CD4-positive, alpha-beta T cell treated with Interleukin-6 for 4 hours (primary cell): ENCODE measurements at regions not wholly inside any gene's neighbourhood (a gene's known extent, or its start where the extent isn't known, plus 50 kb on each side); places are given as distances from the start of the nearest gene placed in this dataset.
A peak's percentile ranks its signal among the peaks of the same experiment; 100 is the strongest.
"Not testable (repeated sequence)": the region's sequence is repeated elsewhere in the genome, so short reads cannot be mapped to it uniquely, and the experiment has no call there.

Source experiments
- DNase-seq: peaks from one replicate; pipeline ENCODE4 v3.0.0-alpha.2; 2020; ENCODE audit warnings: mixed read lengths

GRCh38 chr4:43089730-43090129 is 197.2 kb downstream of the GRXCR1 start:
- no peak for DNase-seq

DNA sequence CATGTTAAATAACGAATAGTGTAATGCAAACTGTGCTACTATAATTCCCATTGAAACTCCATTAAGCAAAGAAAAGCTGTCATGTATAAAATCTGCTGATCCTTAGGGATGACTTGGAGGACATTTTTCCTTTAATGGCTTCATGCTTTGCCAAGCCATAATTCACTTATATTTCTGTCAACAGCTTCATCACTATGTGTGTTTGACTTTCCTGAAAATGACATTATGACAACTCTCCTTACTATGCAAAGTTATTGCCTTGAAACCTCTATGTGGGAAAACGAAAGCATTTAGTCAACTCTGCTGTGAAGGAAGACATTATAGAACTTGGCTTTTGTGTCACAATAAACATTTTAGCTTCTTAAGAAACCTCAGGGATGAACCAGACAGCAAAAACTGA is 210.5 kb downstream of the GRXCR1 start:
- no peak for DNase-seq

DNA sequence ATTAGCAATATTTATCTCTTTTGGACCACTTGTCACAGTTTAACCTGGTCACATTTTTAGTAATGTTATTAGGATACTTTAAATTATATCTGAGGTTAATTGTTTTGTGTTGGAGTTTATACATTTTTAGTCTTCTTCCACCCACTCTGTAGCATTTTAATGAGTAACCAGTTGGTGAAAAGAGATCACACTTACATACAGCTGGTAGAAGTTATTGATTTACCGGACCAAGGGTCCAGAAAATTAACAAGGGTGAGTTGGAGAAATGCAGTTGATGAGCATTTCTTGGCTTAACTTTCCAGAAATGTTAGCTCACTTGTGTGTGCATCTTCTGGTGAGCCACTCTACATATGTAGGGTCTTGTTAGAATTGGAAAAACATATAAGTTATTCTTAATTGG is 219.6 kb downstream of the GRXCR1 start:
- DNase-seq: no peak

- no peak for DNase-seq
Measured at GRCh38 chr4:43113196-43113595, 220.7 kb downstream of the GRXCR1 start.

- DNase-seq: no peak
Measured at GRCh38 chr4:43126595-43126994, 234.1 kb downstream of the GRXCR1 start.

DNA sequence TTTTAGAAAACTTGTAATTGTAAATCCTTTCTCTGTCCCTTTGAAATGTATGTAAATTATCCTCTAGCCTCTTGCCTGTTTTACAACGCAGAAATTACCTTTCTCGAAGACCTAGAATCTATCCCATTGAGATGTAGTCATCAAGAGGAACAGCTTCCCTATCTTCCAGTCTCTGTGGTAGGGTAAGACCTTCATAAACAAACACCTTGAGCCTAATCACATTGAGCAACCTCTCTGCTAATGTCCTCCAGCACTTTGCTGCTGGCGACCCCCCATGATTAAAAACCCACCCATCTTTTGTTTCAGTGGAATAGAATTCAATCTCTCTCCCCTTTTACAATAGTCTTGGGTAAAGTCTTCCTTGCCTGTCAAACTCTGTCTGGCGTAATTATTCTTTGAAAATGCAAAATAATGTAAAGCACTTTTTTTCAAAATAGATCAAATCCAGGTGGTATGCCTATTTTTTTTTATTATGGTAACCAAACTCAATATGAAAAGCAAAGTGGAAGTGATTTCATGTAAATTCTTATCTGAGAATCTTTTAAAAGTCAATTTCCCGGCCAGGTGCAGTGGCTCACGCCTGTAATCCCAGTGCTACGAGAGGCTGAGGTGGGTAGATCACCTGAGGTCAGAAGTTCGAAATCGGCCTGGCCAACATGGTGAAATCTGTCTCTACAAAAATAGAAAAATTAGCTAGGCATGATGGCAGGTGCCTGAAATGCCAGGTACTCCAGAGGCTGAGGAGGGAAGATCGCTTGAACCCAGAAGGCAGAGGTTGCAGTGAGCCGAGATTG is 237.9 kb downstream of the GRXCR1 start:
- DNase-seq: no peak

GRCh38 chr4:43132010-43132582 is 239.6 kb downstream of the GRXCR1 start:
- DNase-seq: peak; percentile 19

DNA sequence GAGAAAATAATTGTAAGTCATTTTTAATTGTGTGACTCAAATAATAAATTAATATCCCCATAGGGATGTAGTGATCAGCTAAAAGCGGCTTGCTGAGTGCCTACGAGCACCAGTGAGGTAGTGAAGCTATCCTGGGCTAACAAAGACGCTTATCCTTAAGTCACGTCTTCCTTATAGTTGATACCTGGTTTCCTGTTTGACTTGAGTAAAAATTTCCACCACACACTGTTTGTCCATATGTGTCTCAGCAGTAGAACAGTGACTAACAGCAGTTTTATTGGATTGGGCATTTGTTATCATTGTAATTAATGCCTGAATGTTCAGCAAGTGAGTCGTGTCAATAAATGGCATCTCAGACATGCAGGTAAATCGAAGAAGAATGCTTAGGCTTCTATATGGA is 241.1 kb downstream of the GRXCR1 start:
- no peak for DNase-seq

GRCh38 chr4:43136752-43137151 is 244.2 kb downstream of the GRXCR1 start:
- DNase-seq: no peak

DNA sequence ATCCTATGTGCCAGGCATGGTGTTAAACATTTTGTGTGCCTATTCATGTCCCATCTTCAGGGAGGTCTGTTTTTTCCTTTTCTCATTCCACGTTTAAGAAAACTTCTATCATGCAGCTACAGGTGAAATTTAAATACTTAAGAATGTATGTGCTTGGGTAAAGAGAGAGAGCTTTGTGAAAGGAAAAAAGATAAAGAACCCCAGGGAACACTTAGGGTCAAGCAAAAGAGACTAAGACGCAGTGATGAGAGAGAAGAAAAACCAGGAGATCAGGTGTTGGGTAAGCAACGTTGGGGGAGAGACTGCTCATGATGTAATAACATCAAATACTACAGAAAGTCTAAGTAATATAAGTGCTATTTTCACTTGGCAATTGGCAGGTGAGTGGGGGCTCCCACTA is 253.7 kb downstream of the GRXCR1 start:
- DNase-seq: no peak

- DNase-seq: no peak
Measured at GRCh38 chr4:43148481-43148880, 256.0 kb downstream of the GRXCR1 start.

GRCh38 chr4:43163101-43163792 is 270.7 kb downstream of the GRXCR1 start:
- no peak for DNase-seq

GRCh38 chr4:43189741-43190140 is 297.2 kb downstream of the GRXCR1 start:
- DNase-seq: no peak

DNA sequence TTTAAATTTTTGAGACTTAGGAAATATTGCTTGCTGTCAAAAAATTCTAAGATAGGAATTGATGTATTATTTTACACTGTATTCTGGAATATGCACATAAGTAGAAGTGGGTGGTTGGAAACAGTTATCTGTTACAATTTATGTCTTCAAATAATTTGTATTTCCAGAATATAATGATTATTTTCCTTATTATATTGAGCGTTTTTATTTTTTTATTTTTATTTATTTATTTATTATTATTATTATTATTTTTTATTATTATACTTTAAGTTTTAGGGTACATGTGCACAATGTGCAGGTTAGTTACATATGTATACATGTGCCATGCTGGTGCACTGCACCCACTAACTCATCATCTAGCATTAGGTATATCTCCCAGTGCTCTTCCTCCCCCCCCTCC is 320.1 kb downstream of the GRXCR1 start:
- not testable (repeated sequence) for DNase-seq

DNA sequence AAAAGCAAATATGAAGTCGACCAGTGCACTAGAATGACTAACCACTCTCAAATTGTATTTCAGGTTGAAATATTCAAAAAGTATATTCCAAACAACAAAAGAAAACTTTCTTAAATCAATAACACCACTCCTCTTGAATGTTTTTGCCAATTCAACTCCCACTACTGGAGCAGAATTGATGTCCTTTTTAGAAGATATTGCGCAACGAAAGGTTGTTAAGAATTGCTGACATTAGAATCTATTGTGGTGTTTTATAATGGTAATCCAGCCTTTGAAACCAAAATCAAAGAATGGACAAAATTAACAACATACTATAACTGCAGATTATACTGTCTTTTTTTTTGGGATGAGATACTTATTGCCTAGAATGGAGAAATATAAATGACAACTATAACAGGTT is 331.3 kb downstream of the GRXCR1 start:
- no peak for DNase-seq

DNA sequence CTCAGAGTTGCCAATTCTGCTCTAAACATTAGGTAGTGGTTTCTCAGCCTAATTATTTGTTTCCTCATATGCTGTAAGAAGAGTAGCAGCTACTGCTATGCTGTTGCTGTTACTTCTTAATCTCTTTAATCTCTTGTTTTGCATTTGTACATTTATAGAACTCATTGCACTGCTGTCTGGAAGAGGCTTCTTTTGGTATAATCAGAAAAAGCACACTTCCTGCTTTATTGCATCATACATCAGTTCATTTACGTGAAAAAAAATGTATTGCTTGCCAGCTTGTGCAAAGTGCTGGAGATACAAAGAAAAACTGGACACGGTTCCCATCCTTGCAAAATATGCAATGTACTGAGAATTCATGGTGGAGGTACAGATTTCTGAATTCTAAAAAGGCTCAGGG is 332.0 kb downstream of the GRXCR1 start:
- DNase-seq: no peak

DNA sequence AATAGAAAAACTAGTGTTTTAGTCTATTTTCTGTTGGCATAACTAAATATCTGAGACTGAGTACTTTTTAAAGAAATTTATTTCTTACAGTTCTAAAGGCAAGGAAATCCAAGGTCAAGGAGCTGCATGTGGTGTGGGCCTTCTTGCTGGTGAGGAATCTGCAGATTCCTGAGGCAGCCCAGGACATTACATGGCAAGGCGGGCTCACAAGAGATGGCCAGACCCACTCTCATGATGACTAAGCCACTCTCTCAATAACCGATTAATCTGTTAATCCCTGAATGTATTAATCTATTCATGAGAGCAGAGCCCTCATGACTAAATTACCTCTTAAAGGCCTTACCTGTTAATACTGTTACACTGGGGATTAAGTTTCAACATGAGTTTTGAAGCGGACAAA is 340.8 kb downstream of the GRXCR1 start:
- no peak for DNase-seq

GRCh38 chr4:43234626-43235415 is 342.3 kb downstream of the GRXCR1 start:
- DNase-seq: no peak

GRCh38 chr4:43238008-43238407 is 345.5 kb downstream of the GRXCR1 start:
- no peak for DNase-seq

GRCh38 chr4:43238585-43238984 is 346.1 kb downstream of the GRXCR1 start:
- no peak for DNase-seq

GRCh38 chr4:43241104-43241503 is 348.6 kb downstream of the GRXCR1 start:
- no peak for DNase-seq

- DNase-seq: no peak
Measured at GRCh38 chr4:43242606-43243005, 350.1 kb downstream of the GRXCR1 start.

GRCh38 chr4:43243433-43244116 is 351.1 kb downstream of the GRXCR1 start:
- no peak for DNase-seq
